ENCODE measurements at regions not wholly inside any gene's neighbourhood (a gene's known extent, or its start where the extent isn't known, plus 50 kb on each side); places are given as distances from the start of the nearest gene placed in this dataset.

GRCh38 chr3:34362910-34363309, 564.5 kb downstream of the PDCD6IP start:
- TF ChIP-seq, protein P1, sequence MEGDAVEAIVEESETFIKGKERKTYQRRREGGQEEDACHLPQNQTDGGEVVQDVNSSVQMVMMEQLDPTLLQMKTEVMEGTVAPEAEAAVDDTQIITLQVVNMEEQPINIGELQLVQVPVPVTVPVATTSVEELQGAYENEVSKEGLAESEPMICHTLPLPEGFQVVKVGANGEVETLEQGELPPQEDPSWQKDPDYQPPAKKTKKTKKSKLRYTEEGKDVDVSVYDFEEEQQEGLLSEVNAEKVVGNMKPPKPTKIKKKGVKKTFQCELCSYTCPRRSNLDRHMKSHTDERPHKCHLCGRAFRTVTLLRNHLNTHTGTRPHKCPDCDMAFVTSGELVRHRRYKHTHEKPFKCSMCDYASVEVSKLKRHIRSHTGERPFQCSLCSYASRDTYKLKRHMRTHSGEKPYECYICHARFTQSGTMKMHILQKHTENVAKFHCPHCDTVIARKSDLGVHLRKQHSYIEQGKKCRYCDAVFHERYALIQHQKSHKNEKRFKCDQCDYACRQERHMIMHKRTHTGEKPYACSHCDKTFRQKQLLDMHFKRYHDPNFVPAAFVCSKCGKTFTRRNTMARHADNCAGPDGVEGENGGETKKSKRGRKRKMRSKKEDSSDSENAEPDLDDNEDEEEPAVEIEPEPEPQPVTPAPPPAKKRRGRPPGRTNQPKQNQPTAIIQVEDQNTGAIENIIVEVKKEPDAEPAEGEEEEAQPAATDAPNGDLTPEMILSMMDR (IDR thresholded peaks at IDR 0.05; ENCODE audit: insufficient read depth, low read length, poor library complexity, severe bottlenecking) = no peak
- no peak for TF ChIP-seq EZH2phosphoT487 (conservative IDR thresholded peaks at IDR 0.05; ENCODE audit: low read length)
